C4-2B (cell line): ENCODE measurements at regions not wholly inside any gene's neighbourhood (a gene's known extent, or its start where the extent isn't known, plus 50 kb on each side); places are given as distances from the start of the nearest gene placed in this dataset.

ENCODE experiments used
- ZFX ChIP-seq: fragments of 450-650 bp; IDR thresholded peaks from 2 replicates; pipeline ENCODE4 v1.6.1; 2017
- TF ChIP-seq, protein P1 (sequence below): fragments of 450-650 bp; conservative IDR thresholded peaks from 2 replicates; pipeline ENCODE4 v1.5.1; 2017; ENCODE audit warnings: mild to moderate bottlenecking

DNA sequence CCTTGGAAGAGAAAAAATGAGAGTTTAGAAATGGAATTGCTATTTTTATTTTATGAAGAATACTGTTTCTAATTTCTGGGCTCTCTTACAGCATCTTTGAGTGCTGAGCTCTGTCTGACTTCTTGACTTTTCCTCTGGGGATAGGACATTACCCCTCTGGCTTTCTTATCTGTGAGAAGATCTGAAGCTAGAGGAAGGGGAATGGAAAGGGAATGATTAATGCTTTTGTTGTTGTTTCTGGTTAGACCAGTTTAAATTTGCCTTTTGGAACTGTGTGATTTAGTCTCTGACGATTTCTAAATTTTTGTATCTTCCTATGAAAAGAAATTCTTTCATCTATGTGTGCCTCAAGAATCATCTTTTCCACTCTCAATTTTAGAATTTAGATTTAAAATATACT, 811.4 kb downstream of the REEP3 start:
- TF ChIP-seq, protein P1, sequence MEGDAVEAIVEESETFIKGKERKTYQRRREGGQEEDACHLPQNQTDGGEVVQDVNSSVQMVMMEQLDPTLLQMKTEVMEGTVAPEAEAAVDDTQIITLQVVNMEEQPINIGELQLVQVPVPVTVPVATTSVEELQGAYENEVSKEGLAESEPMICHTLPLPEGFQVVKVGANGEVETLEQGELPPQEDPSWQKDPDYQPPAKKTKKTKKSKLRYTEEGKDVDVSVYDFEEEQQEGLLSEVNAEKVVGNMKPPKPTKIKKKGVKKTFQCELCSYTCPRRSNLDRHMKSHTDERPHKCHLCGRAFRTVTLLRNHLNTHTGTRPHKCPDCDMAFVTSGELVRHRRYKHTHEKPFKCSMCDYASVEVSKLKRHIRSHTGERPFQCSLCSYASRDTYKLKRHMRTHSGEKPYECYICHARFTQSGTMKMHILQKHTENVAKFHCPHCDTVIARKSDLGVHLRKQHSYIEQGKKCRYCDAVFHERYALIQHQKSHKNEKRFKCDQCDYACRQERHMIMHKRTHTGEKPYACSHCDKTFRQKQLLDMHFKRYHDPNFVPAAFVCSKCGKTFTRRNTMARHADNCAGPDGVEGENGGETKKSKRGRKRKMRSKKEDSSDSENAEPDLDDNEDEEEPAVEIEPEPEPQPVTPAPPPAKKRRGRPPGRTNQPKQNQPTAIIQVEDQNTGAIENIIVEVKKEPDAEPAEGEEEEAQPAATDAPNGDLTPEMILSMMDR = no peak
- TF ChIP-seq ZFX = no peak
